Heart left ventricle (tissue), 16 donors: ENCODE measurements at regions not wholly inside any gene's neighbourhood (a gene's known extent, or its start where the extent isn't known, plus 50 kb on each side); places are given as distances from the start of the nearest gene placed in this dataset.

ENCODE experiments used
- ATAC-seq, 4 donors: fragments of 200-7000 bp; cut with Tn5 transposase; one replicate each; pipeline ENCODE4 v1.9.1; 2020 to 2022; ENCODE audit warnings: moderate library complexity in 4 of 4, mild to moderate bottlenecking in 3 of 4, moderate number of reproducible peaks in 1 of 4
- DNase-seq, 5 donors: peaks; one replicate each; pipeline ENCODE4 v3.0.0-alpha.2; 2020
- H3K27ac ChIP-seq, 12 donors: fragments of 200-600 bp; sonication (generic) in 4 of 12; one replicate each; pipeline versions ENCODE4 v1.5.0 to v1.8.0; 2016 to 2022; ENCODE audit warnings: mild to moderate bottlenecking in 2 of 12
- H3K27me3 ChIP-seq, 9 donors: fragments of 200-600 bp; sonication (generic) in 2 of 9; one replicate each; pipeline versions ENCODE4 v1.5.1 to v1.8.0; 2016 to 2022; ENCODE audit warnings: mild to moderate bottlenecking in 3 of 9
- H3K36me3 ChIP-seq, 9 donors: fragments of 200-600 bp; sonication (generic) in 2 of 9; one replicate each; pipeline versions ENCODE4 v1.5.0 to v1.8.0; 2018 to 2022; ENCODE audit warnings: mild to moderate bottlenecking in 2 of 9
- H3K4me1 ChIP-seq, 12 donors: fragments of 200-600 bp; sonication (generic) in 4 of 12; one replicate each; pipeline versions ENCODE4 v1.5.0 to v1.8.0; 2016 to 2022; ENCODE audit warnings: mild to moderate bottlenecking in 3 of 12
- H3K4me3 ChIP-seq, 12 donors: fragments of 200-600 bp; sonication (generic) in 4 of 12; one replicate each; pipeline versions ENCODE4 v1.5.0 to v1.8.0; 2017 to 2022; ENCODE audit warnings: mild to moderate bottlenecking in 9 of 12, moderate library complexity in 4 of 12
- H3K9me3 ChIP-seq, 12 donors: fragments of 200-600 bp; sonication (generic) in 4 of 12; one replicate each; pipeline versions ENCODE4 v1.5.0 to v1.8.0; 2016 to 2022; ENCODE audit warnings: mild to moderate bottlenecking in 1 of 12
- POLR2A ChIP-seq, 2 donors: fragments of 450-650 bp; IDR thresholded peaks; one replicate each; pipeline ENCODE4 v1.6.1; 2017; ENCODE audit warnings: antibody characterized with exemption in 2 of 2, mild to moderate bottlenecking in 2 of 2, moderate library complexity in 2 of 2
- WGBS, 4 donors: extraction: QIAGEN DNeasy Blood & Tissue Kit in 2 of 4; methylation state at CpG; one replicate each; pipeline versions ENCODE4 v1.1.5 to v1.1.7; 2013 to 2018; 5-methylcytosine and 5-hydroxymethylcytosine counted together
- intact Hi-C, 10 donors: fragments of 100-400 bp; cut with DNase I; formaldehyde crosslinking; loops; one replicate each; pipeline versions ENCODE4 v1.11.1 to v1.14.2; 2022
- TF ChIP-seq, protein P1 (sequence below), 12 donors: fragments of 200-600 bp; sonication (generic) in 4 of 12; IDR thresholded peaks; one replicate each; pipeline versions ENCODE4 v1.5.0 to v1.8.0; 2018 to 2022; ENCODE audit warnings: antibody characterized with exemption in 12 of 12, mild to moderate bottlenecking in 5 of 12
- donor health status: ischemic (EF 13 %, LVEDD 7.1; RV severe dilation, severe dysfunction).
- donor health status: healthy with polysubstance abuse.
- donor health status: DM: no; HTN: yes; CAD: no.
- donor health status: DM: no; HTN: no; CAD: no.
- donor health status: ischemic (EF 25% LVEDD 6.9; RV normal size, moderate dysfunction).
- donor health status: ischemic (EF 25% LVEDD 5.7; RV mildly dilated, moderate dysfunction).
- donor health status: healthy.
- donor health status: DM: yes; HTN: yes; CAD: no.
- donor health status: ischemic (EF 35%, LVEDD 5.7; RV mildly dilated, moderate dysfunction).
- donor health status: nonischemic (EF 11% LVEDD 7.7; RV severe dilation, severe dysfunction).
- donor health status: DM: yes; HTN: yes; CAD: no.
- donor health status: PGD.
- donor health status: ischemic (EF 29% LVEDD 5.4; RV normal size, mild dysfunction).
- donor health status: nonischemic (EF 23%, LVEDD 6.1; RV moderate dilation, normal function).

- intact Hi-C loops: no loop called here
- WGBS, 4 donors: 82 to 93% (median 89%) methylated on average over 1 of the region's 1 CpG
- ATAC-seq (no peak), DNase-seq (no peak)
- no peaks in the 10 kb centered on the region for H3K9me3 ChIP-seq
- no peaks in the 10 kb centered on the region for H3K36me3 ChIP-seq
- no peak overlapping the region for H3K4me3 ChIP-seq
- no peaks in the 10 kb centered on the region for H3K4me1 ChIP-seq
- no peak overlapping the region for H3K27ac ChIP-seq
- H3K27me3 ChIP-seq: no peaks in the 10 kb centered on the region
- TF ChIP-seq POLR2A (IDR thresholded peaks at IDR 0.05): no peak
- TF ChIP-seq, protein P1, sequence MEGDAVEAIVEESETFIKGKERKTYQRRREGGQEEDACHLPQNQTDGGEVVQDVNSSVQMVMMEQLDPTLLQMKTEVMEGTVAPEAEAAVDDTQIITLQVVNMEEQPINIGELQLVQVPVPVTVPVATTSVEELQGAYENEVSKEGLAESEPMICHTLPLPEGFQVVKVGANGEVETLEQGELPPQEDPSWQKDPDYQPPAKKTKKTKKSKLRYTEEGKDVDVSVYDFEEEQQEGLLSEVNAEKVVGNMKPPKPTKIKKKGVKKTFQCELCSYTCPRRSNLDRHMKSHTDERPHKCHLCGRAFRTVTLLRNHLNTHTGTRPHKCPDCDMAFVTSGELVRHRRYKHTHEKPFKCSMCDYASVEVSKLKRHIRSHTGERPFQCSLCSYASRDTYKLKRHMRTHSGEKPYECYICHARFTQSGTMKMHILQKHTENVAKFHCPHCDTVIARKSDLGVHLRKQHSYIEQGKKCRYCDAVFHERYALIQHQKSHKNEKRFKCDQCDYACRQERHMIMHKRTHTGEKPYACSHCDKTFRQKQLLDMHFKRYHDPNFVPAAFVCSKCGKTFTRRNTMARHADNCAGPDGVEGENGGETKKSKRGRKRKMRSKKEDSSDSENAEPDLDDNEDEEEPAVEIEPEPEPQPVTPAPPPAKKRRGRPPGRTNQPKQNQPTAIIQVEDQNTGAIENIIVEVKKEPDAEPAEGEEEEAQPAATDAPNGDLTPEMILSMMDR (IDR thresholded peaks at IDR 0.05): no peak
Observed at GRCh38 chr10:106313041-106313440, 851.5 kb downstream of the SORCS1 start.

- intact Hi-C loops: no loop called here
- DNase-seq: no peak
- Histone ChIP-seq H3K4me1 (no peaks in the 10 kb centered on the region), H3K27me3 (no peaks in the 10 kb centered on the region), H3K9me3 (no peaks in the 10 kb centered on the region), H3K4me3 (no peak overlapping the region), H3K27ac (no peak overlapping the region), H3K36me3 (no peaks in the 10 kb centered on the region)
- WGBS, 4 donors: 64 to 78% (median 67%) methylated on average over 1 of the region's 1 CpG
- ATAC-seq: no peak
- TF ChIP-seq, protein P1 (IDR thresholded peaks at IDR 0.05): no peak
- no peak for TF ChIP-seq POLR2A (IDR thresholded peaks at IDR 0.05)
Observed at GRCh38 chr10:106312087-106312486, 852.4 kb downstream of the SORCS1 start.

DNA sequence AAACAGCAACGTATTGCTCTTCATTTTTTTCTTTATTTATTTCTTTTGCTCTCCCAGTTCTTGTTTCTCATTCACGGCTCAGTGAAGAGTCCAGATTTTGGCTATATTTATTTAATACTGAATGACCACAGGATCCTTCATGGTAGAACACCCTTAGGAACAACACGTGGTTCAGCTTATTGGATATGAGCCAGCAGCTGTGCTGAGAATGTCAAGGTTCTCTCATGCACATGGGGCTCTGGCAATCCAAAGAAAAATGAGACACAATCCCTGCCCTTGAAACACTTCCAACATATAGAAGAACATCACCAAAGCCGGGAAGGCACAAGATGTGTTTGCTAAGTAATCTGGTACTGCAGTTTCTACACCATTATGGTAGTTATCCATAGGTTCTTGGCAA, 852.9 kb downstream of the SORCS1 start:
- no peaks in the 10 kb centered on the region for H3K36me3 ChIP-seq
- no peak overlapping the region for H3K4me3 ChIP-seq
- H3K4me1 ChIP-seq: no peaks in the 10 kb centered on the region
- TF ChIP-seq POLR2A (IDR thresholded peaks at IDR 0.05): no peak
- TF ChIP-seq, protein P1 (IDR thresholded peaks at IDR 0.05): no peak
- WGBS, 4 donors: 54 to 62% (median 56%) methylated on average over 4 of the region's 4 CpGs
- DNase-seq (peak in 1 of 5 donors; percentile 10), ATAC-seq (no peak)
- no peaks in the 10 kb centered on the region for H3K27me3 ChIP-seq
- intact Hi-C loops: no loop called here
- H3K27ac ChIP-seq: no peak overlapping the region
- no peaks in the 10 kb centered on the region for H3K9me3 ChIP-seq

DNA sequence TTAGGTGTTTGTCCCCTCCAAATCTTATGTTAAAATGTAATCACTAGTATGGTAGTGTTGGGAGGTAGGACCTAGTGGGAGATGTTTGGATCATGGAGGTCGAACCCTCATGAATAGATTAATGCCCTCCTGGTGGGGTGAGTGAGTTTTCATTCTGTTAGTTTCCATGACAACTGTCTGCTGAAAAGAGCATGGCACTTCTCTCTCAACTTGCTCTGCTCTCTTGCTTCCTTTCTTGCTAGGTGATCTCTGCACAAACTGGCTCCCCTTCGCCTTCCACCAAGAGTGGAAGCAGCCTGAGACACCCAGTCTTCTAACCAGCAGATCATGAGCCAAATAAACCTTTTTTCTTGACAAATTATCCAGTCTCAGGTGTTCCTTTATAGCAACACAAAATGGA, 853.9 kb downstream of the SORCS1 start:
- intact Hi-C loops: no loop called here

More for the DNA sequence above, 853.9 kb downstream of the SORCS1 start:
- Histone ChIP-seq H3K9me3 (no peaks in the 10 kb centered on the region), H3K4me1 (no peaks in the 10 kb centered on the region), H3K4me3 (no peak overlapping the region), H3K27me3 (no peaks in the 10 kb centered on the region), H3K36me3 (no peaks in the 10 kb centered on the region), H3K27ac (no peak overlapping the region)
- 64 to 76% (median 67%) methylated on average over 2 of the region's 2 CpGs for WGBS, 4 donors
- ATAC-seq: no peak
- no peak for DNase-seq
- no peak for TF ChIP-seq POLR2A (IDR thresholded peaks at IDR 0.05)
- TF ChIP-seq, protein P1 (IDR thresholded peaks at IDR 0.05): no peak
